Endothelial cell of umbilical vein (primary cell): ENCODE measurements at regions not wholly inside any gene's neighbourhood (a gene's known extent, or its start where the extent isn't known, plus 50 kb on each side); places are given as distances from the start of the nearest gene placed in this dataset.

Experiments used
- BruUV-seq: library from RNA; stranded (reverse); fragments of 400-500 nt; replicated peaks from 2 replicates; lab custom pipeline; 2021; lab: Mats Ljungman, UMichigan
- CTCF ChIA-PET: fragments of 300-600, 350-600 bp; sonication (Branson Sonifier 250); formaldehyde crosslinking; loops from one replicate; lab custom pipeline; 2021; ENCODE audit warnings: antibody characterized with exemption, inconsistent platforms; lab: Charles Lee
- POLR2A ChIA-PET: fragments of 300-600, 350-600 bp; sonication (Branson Sonifier 250); formaldehyde crosslinking; loops from one replicate; lab custom pipeline; 2021; ENCODE audit warnings: antibody characterized with exemption, inconsistent platforms; lab: Charles Lee
- DNase-seq: peaks from one replicate; pipeline ENCODE4 v3.0.0-alpha.2; 2011; ENCODE audit warnings: low read depth, low spot score
- FAIRE-seq: peaks from 2 replicates; lab custom pipeline; 2011; peaks lifted over from hg19 to GRCh38; lab: Jason Lieb, UNC
- H2AFZ ChIP-seq: 2 replicates; pipeline ENCODE4 v1.6.0; 2012; ENCODE audit warnings: low read depth, low read length, control low read depth, inconsistent platforms
- H3K27ac ChIP-seq: 2 replicates; pipeline ENCODE4 v1.5.1; 2011; ENCODE audit warnings: low read depth, mild to moderate bottlenecking, control low read depth, low read length, moderate library complexity; ENCODE audit not compliant: insufficient read depth
- H3K27me3 ChIP-seq, 2 experiments: 2 replicates each; pipeline versions ENCODE4 v1.6.0 to v1.6.1; 2011; ENCODE audit warnings: low read length in 2 of 2, mixed read lengths in 1 of 2; ENCODE audit not compliant: control insufficient read depth in 2 of 2, insufficient read depth in 2 of 2
- H3K36me3 ChIP-seq, 2 experiments: 2 replicates in 1 of 2; 3 replicates in 1 of 2; pipeline ENCODE4 v1.5.1; 2011; ENCODE audit warnings: low read length in 2 of 2, mild to moderate bottlenecking in 1 of 2, moderate library complexity in 1 of 2; ENCODE audit not compliant: control insufficient read depth in 2 of 2, insufficient read depth in 2 of 2; ENCODE audit errors: extremely low read depth in 1 of 2
- H3K4me1 ChIP-seq: 3 replicates; pipeline ENCODE4 v1.5.1; 2011; ENCODE audit warnings: mild to moderate bottlenecking, low read length; ENCODE audit not compliant: control insufficient read depth, insufficient read depth; ENCODE audit errors: extremely low read depth
- H3K4me2 ChIP-seq: 2 replicates; pipeline ENCODE4 v1.6.1; 2011; ENCODE audit warnings: low read length, control low read depth, mixed read lengths; ENCODE audit not compliant: insufficient read depth
- H3K4me3 ChIP-seq, 3 experiments: fragments of 200-600 bp in 1 of 3; sonication (generic), shearing (Covaris generic) in 1 of 3; replicated peaks in 1 of 3; 2 replicates each; pipeline ENCODE4 v1.5.1; 2011 to 2016; ENCODE audit warnings: control low read depth in 3 of 3, low read length in 3 of 3, mild to moderate bottlenecking in 2 of 3, inconsistent platforms in 1 of 3, low read depth in 1 of 3, moderate library complexity in 1 of 3; ENCODE audit not compliant: insufficient read depth in 1 of 3
- H3K79me2 ChIP-seq: 2 replicates; pipeline ENCODE4 v1.6.0; 2012; ENCODE audit warnings: low read length, inconsistent platforms; ENCODE audit not compliant: control insufficient read depth, insufficient read depth
- H3K9ac ChIP-seq: replicated peaks from 2 replicates; pipeline ENCODE3; 2011; ENCODE audit warnings: low read length, control low read depth; ENCODE audit not compliant: insufficient read depth; ENCODE audit errors: extremely low read depth
- H3K9me1 ChIP-seq: replicated peaks from 3 replicates; pipeline ENCODE4 v1.6.0; 2011; ENCODE audit warnings: mild to moderate bottlenecking, low read length; ENCODE audit not compliant: control insufficient read depth, insufficient read depth; ENCODE audit errors: extremely low read depth
- H3K9me3 ChIP-seq: replicated peaks from 2 replicates; pipeline ENCODE4 v1.5.1; 2012; ENCODE audit warnings: low read length, inconsistent platforms; ENCODE audit not compliant: control insufficient read depth, insufficient read depth
- H4K20me1 ChIP-seq: replicated peaks from 2 replicates; pipeline ENCODE3; 2011; ENCODE audit warnings: mild to moderate bottlenecking, low read length; ENCODE audit not compliant: control insufficient read depth, insufficient read depth; ENCODE audit errors: extremely low read depth
- CTCF ChIP-seq, 2 donors: IDR thresholded peaks; 1 replicate in 1 of 2; 2 replicates in 1 of 2; pipeline ENCODE4 v1.5.1; 2011; ENCODE audit warnings: low read length in 2 of 2, mild to moderate bottlenecking in 2 of 2, moderate library complexity in 2 of 2, control low read depth in 1 of 2, inconsistent platforms in 1 of 2, low read depth in 1 of 2; ENCODE audit not compliant: insufficient read depth in 1 of 2; ENCODE audit errors: extremely low read depth in 1 of 2
- EZH2 ChIP-seq: IDR thresholded peaks from 2 replicates; pipeline ENCODE4 v1.6.1; 2012; ENCODE audit warnings: borderline replicate concordance, low read depth, mild to moderate bottlenecking, moderate library complexity, low read length, inconsistent platforms; ENCODE audit not compliant: severe bottlenecking
- FOS ChIP-seq: IDR thresholded peaks from 2 replicates; pipeline ENCODE4 v1.6.1; 2011; ENCODE audit warnings: mild to moderate bottlenecking, low read length, moderate library complexity, borderline replicate concordance; ENCODE audit not compliant: insufficient read depth
- GATA2 ChIP-seq: IDR thresholded peaks from 2 replicates; pipeline ENCODE4 v1.7.0; 2011; ENCODE audit warnings: low read depth, mild to moderate bottlenecking, moderate library complexity, mixed read lengths, low read length; ENCODE audit not compliant: insufficient read length, insufficient read depth
- JUN ChIP-seq: IDR thresholded peaks from 2 replicates; pipeline ENCODE4 v1.6.1; 2011; ENCODE audit warnings: borderline replicate concordance, low read depth; ENCODE audit not compliant: insufficient read length, insufficient read depth
- MAX ChIP-seq: IDR thresholded peaks from 2 replicates; pipeline ENCODE4 v1.6.1; 2011; ENCODE audit not compliant: insufficient read depth, insufficient read length
- MYC ChIP-seq: IDR thresholded peaks from one replicate; pipeline ENCODE4 v1.6.1; 2011; ENCODE audit warnings: mild to moderate bottlenecking, low read depth, low read length
- POLR2A ChIP-seq: IDR thresholded peaks from 2 replicates; pipeline ENCODE4 v1.6.1; 2012; ENCODE audit warnings: low read depth, mild to moderate bottlenecking, control low read depth, low read length
- POLR2AphosphoS5 ChIP-seq: IDR thresholded peaks from 2 replicates; pipeline ENCODE4 v1.6.1; 2012; ENCODE audit warnings: low read depth, mild to moderate bottlenecking, control low read depth, low read length, moderate library complexity; ENCODE audit not compliant: insufficient read depth
- dilution Hi-C: fragments of 300-500 bp; cut with MboI; formaldehyde crosslinking; loops from one replicate; pipeline ENCODE4 v1.15.0; 2019; ENCODE audit warnings: low sequenced_read_pairs; ENCODE audit not compliant: extremely low pct_ligation_motif_present
- intact Hi-C: fragments of 100-400 bp; cut with micrococcal nuclease; formaldehyde crosslinking; loops from one replicate; pipeline ENCODE4 v1.10.0; 2022

- intact Hi-C loops = no loop called here
These were observed 1239.4 kb downstream of the CNTNAP5 start for GRCh38 chr2:125264453-125264852.

More at GRCh38 chr2:125264453-125264852, 1239.4 kb downstream of the CNTNAP5 start:
- H3K4me2 ChIP-seq = no peak overlapping the region
- no peak for DNase-seq
- H3K4me1 ChIP-seq = no peaks in the 10 kb centered on the region
- BruUV-seq = no TSS peak
- no peak for FAIRE-seq
- POLR2A ChIA-PET = no interaction called here
- H3K9me1 ChIP-seq = no peaks in the 10 kb centered on the region
- no peak overlapping the region for H3K4me3 ChIP-seq
- CTCF ChIA-PET = no interaction called here
- dilution Hi-C loops = no loop called here
- no peaks in the 10 kb centered on the region for H3K79me2 ChIP-seq
- H3K9me3 ChIP-seq = peaks cover 6% of the 10 kb centered on the region
- H3K36me3 ChIP-seq = no peaks in the 10 kb centered on the region
- no peaks in the 10 kb centered on the region for H3K27me3 ChIP-seq
- H3K9ac ChIP-seq = no peak overlapping the region
- H3K27ac ChIP-seq = no peak overlapping the region
- H4K20me1 ChIP-seq = no peaks in the 10 kb centered on the region
- TF ChIP-seq MYC (no peak), CTCF (IDR thresholded peaks at IDR 0.05; ENCODE audit: extremely low read depth in 1 of 2, insufficient read depth in 1 of 2, low read depth in 1 of 2, low read length in 2 of 2) (no peak), MAX (no peak), POLR2AphosphoS5 (no peak), POLR2A (no peak), EZH2 (no peak), FOS (no peak), GATA2 (no peak), JUN (no peak)
- no peak overlapping the region for H2AFZ ChIP-seq
